ENCODE measurements at regions not wholly inside any gene's neighbourhood (a gene's known extent, or its start where the extent isn't known, plus 50 kb on each side); places are given as distances from the start of the nearest gene placed in this dataset.

- no peak overlapping the region for H3K4me3 ChIP-seq (ENCODE audit: low read length in 2 of 2)
- no peak overlapping the region for H3K27ac ChIP-seq (ENCODE audit: low read depth, low read length)
- peaks cover 0 to 1% of the 10 kb centered on the region in 2 donors for H3K27me3 Mint-ChIP-seq
- DNase-seq, result no peak
- POLR2A ChIA-PET (ENCODE audit: partially characterized antibody), result no interaction called here
- no peaks in the 10 kb centered on the region for H3K36me3 Mint-ChIP-seq
- H3K9me3 ChIP-seq (ENCODE audit: control insufficient read depth in 1 of 2, low read length in 2 of 2), result no peaks in the 10 kb centered on the region
- H3K4me3 Mint-ChIP-seq, result no peak overlapping the region
- H3K36me3 ChIP-seq (ENCODE audit: insufficient read depth, low read length), result no peaks in the 10 kb centered on the region
- no peaks in the 10 kb centered on the region for H3K27me3 ChIP-seq (ENCODE audit: insufficient read depth, low read length)
- H3K4me1 ChIP-seq (ENCODE audit: insufficient read depth, low read length), result no peaks in the 10 kb centered on the region
- no peak overlapping the region for H3K27ac Mint-ChIP-seq
- peaks cover 0 to 3% (median under 1%) of the 10 kb centered on the region in 8 donors for H3K9me3 Mint-ChIP-seq
- no peaks in the 10 kb centered on the region for H3K4me1 Mint-ChIP-seq
- intact Hi-C loops (cut with micrococcal nuclease), result no loop called here
- CTCF ChIA-PET (ENCODE audit: partially characterized antibody), result no interaction called here
Measured at GRCh38 chr18:11237484-11237883, 88.1 kb upstream of the PIEZO2 start.

GRCh38 chr18:11237066-11237465 lies 87.7 kb upstream of the PIEZO2 start:
- Histone ChIP-seq H3K4me1 (ENCODE audit: insufficient read depth, low read length) (no peaks in the 10 kb centered on the region), H3K9me3 (ENCODE audit: control insufficient read depth in 1 of 2, low read length in 2 of 2) (no peaks in the 10 kb centered on the region), H3K27me3 (ENCODE audit: insufficient read depth, low read length) (no peaks in the 10 kb centered on the region), H3K4me3 (ENCODE audit: low read length in 2 of 2) (no peak overlapping the region), H3K27ac (ENCODE audit: low read depth, low read length) (no peak overlapping the region), H3K36me3 (ENCODE audit: insufficient read depth, low read length) (no peaks in the 10 kb centered on the region)
- no peaks in the 10 kb centered on the region for H3K36me3 Mint-ChIP-seq
- H3K27me3 Mint-ChIP-seq, result peaks cover 0 to 1% of the 10 kb centered on the region in 2 donors
- intact Hi-C loops (cut with micrococcal nuclease), result no loop called here
- no peak for DNase-seq
- ChIA-PET CTCF (ENCODE audit: partially characterized antibody) (no interaction called here), POLR2A (ENCODE audit: partially characterized antibody) (no interaction called here)
- H3K9me3 Mint-ChIP-seq, result peaks cover 0 to 3% (median 0%) of the 10 kb centered on the region in 8 donors
- no peaks in the 10 kb centered on the region for H3K4me1 Mint-ChIP-seq
- H3K4me3 Mint-ChIP-seq, result no peak overlapping the region
- H3K27ac Mint-ChIP-seq, result no peak overlapping the region

- Histone ChIP-seq H3K27me3 (ENCODE audit: insufficient read depth, low read length) (no peaks in the 10 kb centered on the region), H3K36me3 (ENCODE audit: insufficient read depth, low read length) (no peaks in the 10 kb centered on the region), H3K9me3 (ENCODE audit: control insufficient read depth in 1 of 2, low read length in 2 of 2) (no peaks in the 10 kb centered on the region), H3K4me1 (ENCODE audit: insufficient read depth, low read length) (no peaks in the 10 kb centered on the region), H3K4me3 (ENCODE audit: low read length in 2 of 2) (no peak overlapping the region), H3K27ac (ENCODE audit: low read depth, low read length) (no peak overlapping the region)
- H3K4me3 Mint-ChIP-seq, result no peak overlapping the region
- H3K27ac Mint-ChIP-seq, result no peak overlapping the region
- no peaks in the 10 kb centered on the region for H3K4me1 Mint-ChIP-seq
- intact Hi-C loops (cut with micrococcal nuclease), result no loop called here
- DNase-seq, result no peak
- peaks cover 0 to 1% of the 10 kb centered on the region in 2 donors for H3K27me3 Mint-ChIP-seq
- H3K9me3 Mint-ChIP-seq, result peaks cover 0 to 6% (median 1%) of the 10 kb centered on the region in 8 donors
- H3K36me3 Mint-ChIP-seq, result no peaks in the 10 kb centered on the region
- ChIA-PET POLR2A (ENCODE audit: partially characterized antibody) (no interaction called here), CTCF (ENCODE audit: partially characterized antibody) (interaction anchor here (0.6 kb wide), 1 partner anchor 140 kb away, joined by 3 read pairs; no protein-coding TSS in a partner anchor)
Measured at GRCh38 chr18:11224153-11224552, 74.8 kb upstream of the PIEZO2 start.

DNA sequence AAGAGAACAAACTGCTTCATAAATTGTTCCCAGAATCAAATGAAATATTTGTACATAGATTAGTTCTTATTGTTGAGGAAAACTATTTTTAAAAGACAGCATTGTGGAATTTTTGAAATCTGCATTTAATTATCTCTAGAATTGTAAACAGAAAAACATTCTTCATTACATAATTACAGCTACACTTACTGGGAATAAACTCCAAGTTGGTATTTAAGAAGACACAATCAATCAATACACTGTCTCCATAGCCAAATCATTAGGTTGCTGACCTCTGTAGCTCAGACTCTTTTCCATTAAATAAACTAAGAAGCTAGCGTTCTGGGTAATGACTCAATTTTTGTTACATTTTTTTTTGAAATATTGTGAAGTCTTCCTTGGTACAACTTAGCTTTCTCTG lies 70.2 kb upstream of the PIEZO2 start:
- DNase-seq, result no peak
- no peak overlapping the region for H3K4me3 ChIP-seq (ENCODE audit: low read length in 2 of 2)
- ChIA-PET POLR2A (ENCODE audit: partially characterized antibody) (no interaction called here), CTCF (ENCODE audit: partially characterized antibody) (no interaction called here)
- intact Hi-C loops (cut with micrococcal nuclease), result no loop called here
- H3K27ac Mint-ChIP-seq, result no peak overlapping the region
- H3K27me3 ChIP-seq (ENCODE audit: insufficient read depth, low read length), result no peaks in the 10 kb centered on the region
- H3K36me3 Mint-ChIP-seq, result no peaks in the 10 kb centered on the region
- no peaks in the 10 kb centered on the region for H3K4me1 Mint-ChIP-seq
- no peak overlapping the region for H3K4me3 Mint-ChIP-seq
- H3K27me3 Mint-ChIP-seq, result peaks cover 1 to 5% of the 10 kb centered on the region in 2 donors
- no peaks in the 10 kb centered on the region for H3K4me1 ChIP-seq (ENCODE audit: insufficient read depth, low read length)
- H3K36me3 ChIP-seq (ENCODE audit: insufficient read depth, low read length), result no peaks in the 10 kb centered on the region
- H3K9me3 ChIP-seq (ENCODE audit: control insufficient read depth in 1 of 2, low read length in 2 of 2), result no peaks in the 10 kb centered on the region
- H3K27ac ChIP-seq (ENCODE audit: low read depth, low read length), result no peak overlapping the region
- peaks cover 0 to 4% (median 0%) of the 10 kb centered on the region in 8 donors for H3K9me3 Mint-ChIP-seq

DNA sequence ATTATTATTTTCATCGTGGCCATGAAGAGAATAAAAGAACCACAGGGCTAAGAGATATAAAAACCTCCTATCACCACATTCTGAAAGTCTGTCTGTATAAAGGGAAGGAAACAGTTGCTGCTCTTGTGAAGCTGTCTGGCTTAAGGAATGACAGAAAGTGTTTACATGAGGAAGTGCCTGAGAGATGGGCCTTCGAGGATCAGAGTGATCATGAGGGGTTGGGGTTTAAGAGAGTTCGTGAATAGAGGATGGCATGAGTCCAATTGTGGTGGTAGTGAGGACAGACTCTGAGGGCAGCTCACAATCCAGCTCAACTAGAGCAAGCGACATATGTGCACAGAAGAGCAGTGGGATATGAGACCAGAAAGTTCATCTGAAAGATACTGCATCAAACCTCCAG lies 65.8 kb upstream of the PIEZO2 start:
- H3K27me3 ChIP-seq (ENCODE audit: insufficient read depth, low read length), result no peaks in the 10 kb centered on the region
- DNase-seq, result no peak
- no peak overlapping the region for H3K27ac ChIP-seq (ENCODE audit: low read depth, low read length)
- Mint-ChIP-seq H3K27ac (no peak overlapping the region), H3K4me3 (no peak overlapping the region), H3K36me3 (no peaks in the 10 kb centered on the region), H3K27me3 (peaks cover 0 to 5% of the 10 kb centered on the region in 2 donors), H3K9me3 (peaks cover 0 to 4% (median 0%) of the 10 kb centered on the region in 8 donors), H3K4me1 (no peaks in the 10 kb centered on the region)
- H3K4me3 ChIP-seq (ENCODE audit: low read length in 2 of 2), result no peak overlapping the region
- H3K9me3 ChIP-seq (ENCODE audit: control insufficient read depth in 1 of 2, low read length in 2 of 2), result no peaks in the 10 kb centered on the region
- CTCF ChIA-PET (ENCODE audit: partially characterized antibody), result no interaction called here
- no peaks in the 10 kb centered on the region for H3K4me1 ChIP-seq (ENCODE audit: insufficient read depth, low read length)
- POLR2A ChIA-PET (ENCODE audit: partially characterized antibody), result no interaction called here
- intact Hi-C loops (cut with micrococcal nuclease), result no loop called here
- no peaks in the 10 kb centered on the region for H3K36me3 ChIP-seq (ENCODE audit: insufficient read depth, low read length)

- no peak for DNase-seq
- Mint-ChIP-seq H3K27ac (no peak overlapping the region), H3K4me3 (no peak overlapping the region), H3K27me3 (peaks cover 0 to 5% of the 10 kb centered on the region in 2 donors), H3K9me3 (peaks cover 0 to 2% (median 0%) of the 10 kb centered on the region in 8 donors), H3K36me3 (no peaks in the 10 kb centered on the region), H3K4me1 (no peaks in the 10 kb centered on the region)
- CTCF ChIA-PET (ENCODE audit: partially characterized antibody), result no interaction called here
- POLR2A ChIA-PET (ENCODE audit: partially characterized antibody), result no interaction called here
- no peaks in the 10 kb centered on the region for H3K4me1 ChIP-seq (ENCODE audit: insufficient read depth, low read length)
- H3K9me3 ChIP-seq (ENCODE audit: control insufficient read depth in 1 of 2, low read length in 2 of 2), result no peaks in the 10 kb centered on the region
- H3K27me3 ChIP-seq (ENCODE audit: insufficient read depth, low read length), result no peaks in the 10 kb centered on the region
- intact Hi-C loops (cut with micrococcal nuclease), result no loop called here
- H3K36me3 ChIP-seq (ENCODE audit: insufficient read depth, low read length), result no peaks in the 10 kb centered on the region
- H3K27ac ChIP-seq (ENCODE audit: low read depth, low read length), result no peak overlapping the region
- H3K4me3 ChIP-seq (ENCODE audit: low read length in 2 of 2), result no peak overlapping the region
Measured at GRCh38 chr18:11204020-11204419, 54.7 kb upstream of the PIEZO2 start.

GRCh38 chr18:11199477-11199876 lies 50.1 kb upstream of the PIEZO2 start:
- POLR2A ChIA-PET (ENCODE audit: partially characterized antibody), result no interaction called here
- no peak overlapping the region for H3K27ac Mint-ChIP-seq
- H3K27me3 Mint-ChIP-seq, result peaks cover 0 to 2% of the 10 kb centered on the region in 2 donors
- no peaks in the 10 kb centered on the region for H3K9me3 ChIP-seq (ENCODE audit: control insufficient read depth in 1 of 2, low read length in 2 of 2)
- no peak overlapping the region for H3K4me3 ChIP-seq (ENCODE audit: low read length in 2 of 2)
- CTCF ChIA-PET (ENCODE audit: partially characterized antibody), result no interaction called here
- no peaks in the 10 kb centered on the region for H3K4me1 Mint-ChIP-seq
- intact Hi-C loops (cut with micrococcal nuclease), result no loop called here
- H3K27me3 ChIP-seq (ENCODE audit: insufficient read depth, low read length), result no peaks in the 10 kb centered on the region
- no peak overlapping the region for H3K4me3 Mint-ChIP-seq
- peaks cover 0 to 2% (median 0%) of the 10 kb centered on the region in 8 donors for H3K9me3 Mint-ChIP-seq
- no peaks in the 10 kb centered on the region for H3K36me3 Mint-ChIP-seq
- H3K4me1 ChIP-seq (ENCODE audit: insufficient read depth, low read length), result no peaks in the 10 kb centered on the region
- no peak overlapping the region for H3K27ac ChIP-seq (ENCODE audit: low read depth, low read length)
- no peaks in the 10 kb centered on the region for H3K36me3 ChIP-seq (ENCODE audit: insufficient read depth, low read length)
- no peak for DNase-seq

Measured in CD4-positive, alpha-beta memory T cell (primary cell).